K562 (cell line): ENCODE measurements at regions not wholly inside any gene's neighbourhood (a gene's known extent, or its start where the extent isn't known, plus 50 kb on each side); places are given as distances from the start of the nearest gene placed in this dataset.

Experiments
- BMI1 ChIP-seq: fragments of 150-350 bp; IDR thresholded peaks from 2 replicates; pipeline ENCODE4 v1.6.1; 2014; ENCODE audit warnings: low read length
- BRF1 ChIP-seq: IDR thresholded peaks from 3 replicates; pipeline ENCODE4 v1.6.1; 2011; ENCODE audit warnings: borderline replicate concordance, mild to moderate bottlenecking; ENCODE audit not compliant: insufficient read length; ENCODE audit errors: extremely low read depth
- DLX4 ChIP-seq: fragments of 250-450 bp; sonication (Bioruptor Pico); IDR thresholded peaks from 2 replicates; pipeline ENCODE4 v1.6.1; 2021; ENCODE audit warnings: mild to moderate bottlenecking
- MEF2D ChIP-seq: conservative IDR thresholded peaks from 2 replicates; pipeline ENCODE4 v1.6.1; 2016; ENCODE audit warnings: low read depth, missing genetic modification characterization, missing compliant biosample characterization
- PCBP1 ChIP-seq: fragments of 200-400 bp; formaldehyde crosslinking; IDR thresholded peaks from 2 replicates; pipeline ENCODE4 v1.6.1; 2018; ENCODE audit warnings: mild to moderate bottlenecking, low read depth, low read length; ENCODE audit not compliant: poor library complexity, severe bottlenecking
- POLR3A ChIP-seq: IDR thresholded peaks from 2 replicates; pipeline ENCODE4 v1.6.1; 2011; ENCODE audit warnings: borderline replicate concordance, mild to moderate bottlenecking, moderate library complexity; ENCODE audit not compliant: insufficient read length, insufficient read depth; ENCODE audit errors: extremely low read depth
- SMAD4 ChIP-seq: fragments of 250-450 bp; sonication (Bioruptor Pico); conservative IDR thresholded peaks from 2 replicates; pipeline ENCODE4 v1.8.0; 2021; ENCODE audit warnings: inconsistent platforms, mild to moderate bottlenecking, moderate library complexity
- YY1 ChIP-seq, 3 experiments: IDR thresholded peaks; 2 replicates each; pipeline ENCODE4 v1.6.1; 2011; ENCODE audit warnings: low read length in 2 of 3, mild to moderate bottlenecking in 2 of 3, moderate library complexity in 2 of 3, borderline replicate concordance in 1 of 3, control low read depth in 1 of 3, low read depth in 1 of 3; ENCODE audit not compliant: insufficient read depth in 3 of 3, insufficient replicate concordance in 2 of 3, control insufficient read depth in 1 of 3, insufficient read length in 1 of 3; ENCODE audit errors: extremely low read depth in 1 of 3
- ZBTB49 ChIP-seq: sonication (generic); formaldehyde crosslinking; IDR thresholded peaks from 2 replicates; pipeline ENCODE4 v1.8.0; 2022; ENCODE audit warnings: missing genetic modification reagents, mild to moderate bottlenecking, borderline replicate concordance
- ZNF23 ChIP-seq: fragments of 250-450 bp; sonication (Bioruptor Pico); IDR thresholded peaks from 2 replicates; pipeline ENCODE4 v1.4.0; 2020; ENCODE audit warnings: mild to moderate bottlenecking
- ZNF717 ChIP-seq: fragments of 250-450 bp; sonication (Bioruptor Pico); IDR thresholded peaks from 2 replicates; pipeline ENCODE4 v1.5.0; 2021
- ZNF778 ChIP-seq: fragments of 450-650 bp; formaldehyde crosslinking; IDR thresholded peaks from 2 replicates; pipeline ENCODE4 v1.4.0; 2020; ENCODE audit warnings: mild to moderate bottlenecking, moderate library complexity
- TF ChIP-seq, protein P1 (sequence below): fragments of 450-650 bp; IDR thresholded peaks from 2 replicates; pipeline ENCODE4 v1.6.1; 2017; ENCODE audit warnings: mild to moderate bottlenecking, moderate library complexity
- TF ChIP-seq, protein P2 (sequence below): sonication (generic); formaldehyde crosslinking; IDR thresholded peaks from 2 replicates; pipeline ENCODE4 v1.8.0; 2022; ENCODE audit warnings: missing genetic modification reagents, mild to moderate bottlenecking, moderate library complexity, borderline replicate concordance
- TF ChIP-seq, protein P3 (sequence below): sonication (generic); IDR thresholded peaks from 2 replicates; pipeline ENCODE4 v1.6.1; 2016
- TF ChIP-seq, protein P4 (sequence below), 2 experiments: IDR thresholded peaks; 2 replicates each; pipeline ENCODE4 v1.6.1; 2012; ENCODE audit warnings: improper control_type of control experiment in 2 of 2, low read depth in 2 of 2, low read length in 2 of 2, borderline replicate concordance in 1 of 2

- TF ChIP-seq ZBTB49 (CRISPR knock-in tag) (no peak), YY1 (IDR thresholded peaks at IDR 0.05; ENCODE audit: borderline replicate concordance in 1 of 3, control insufficient read depth in 1 of 3, extremely low read depth in 1 of 3, insufficient read depth in 3 of 3, insufficient read length in 1 of 3, insufficient replicate concordance in 2 of 3, low read depth in 1 of 3, low read length in 2 of 3) (peak in 1 of 3 experiments; percentile 68), ZNF778 (CRISPR knock-in tag) (no peak), PCBP1 (no peak), BRF1 (no peak), SMAD4 (CRISPR knock-in tag) (peak; percentile 84), DLX4 (CRISPR knock-in tag) (no peak), ZNF23 (CRISPR knock-in tag) (no peak), BMI1 (no peak), ZNF717 (CRISPR knock-in tag) (no peak), POLR3A (no peak), MEF2D (tag) (peak; percentile 79)
- TF ChIP-seq, protein P1, sequence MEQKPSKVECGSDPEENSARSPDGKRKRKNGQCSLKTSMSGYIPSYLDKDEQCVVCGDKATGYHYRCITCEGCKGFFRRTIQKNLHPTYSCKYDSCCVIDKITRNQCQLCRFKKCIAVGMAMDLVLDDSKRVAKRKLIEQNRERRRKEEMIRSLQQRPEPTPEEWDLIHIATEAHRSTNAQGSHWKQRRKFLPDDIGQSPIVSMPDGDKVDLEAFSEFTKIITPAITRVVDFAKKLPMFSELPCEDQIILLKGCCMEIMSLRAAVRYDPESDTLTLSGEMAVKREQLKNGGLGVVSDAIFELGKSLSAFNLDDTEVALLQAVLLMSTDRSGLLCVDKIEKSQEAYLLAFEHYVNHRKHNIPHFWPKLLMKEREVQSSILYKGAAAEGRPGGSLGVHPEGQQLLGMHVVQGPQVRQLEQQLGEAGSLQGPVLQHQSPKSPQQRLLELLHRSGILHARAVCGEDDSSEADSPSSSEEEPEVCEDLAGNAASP: no peak
- TF ChIP-seq, protein P2, sequence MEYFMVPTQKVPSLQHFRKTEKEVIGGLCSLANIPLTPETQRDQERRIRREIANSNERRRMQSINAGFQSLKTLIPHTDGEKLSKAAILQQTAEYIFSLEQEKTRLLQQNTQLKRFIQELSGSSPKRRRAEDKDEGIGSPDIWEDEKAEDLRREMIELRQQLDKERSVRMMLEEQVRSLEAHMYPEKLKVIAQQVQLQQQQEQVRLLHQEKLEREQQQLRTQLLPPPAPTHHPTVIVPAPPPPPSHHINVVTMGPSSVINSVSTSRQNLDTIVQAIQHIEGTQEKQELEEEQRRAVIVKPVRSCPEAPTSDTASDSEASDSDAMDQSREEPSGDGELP (CRISPR knock-in tag): peak; percentile 50; the same call in 1 of the 2 replicates
- TF ChIP-seq, protein P3, sequence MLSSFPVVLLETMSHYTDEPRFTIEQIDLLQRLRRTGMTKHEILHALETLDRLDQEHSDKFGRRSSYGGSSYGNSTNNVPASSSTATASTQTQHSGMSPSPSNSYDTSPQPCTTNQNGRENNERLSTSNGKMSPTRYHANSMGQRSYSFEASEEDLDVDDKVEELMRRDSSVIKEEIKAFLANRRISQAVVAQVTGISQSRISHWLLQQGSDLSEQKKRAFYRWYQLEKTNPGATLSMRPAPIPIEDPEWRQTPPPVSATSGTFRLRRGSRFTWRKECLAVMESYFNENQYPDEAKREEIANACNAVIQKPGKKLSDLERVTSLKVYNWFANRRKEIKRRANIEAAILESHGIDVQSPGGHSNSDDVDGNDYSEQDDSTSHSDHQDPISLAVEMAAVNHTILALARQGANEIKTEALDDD: peak; percentile 77
- TF ChIP-seq, protein P4, sequence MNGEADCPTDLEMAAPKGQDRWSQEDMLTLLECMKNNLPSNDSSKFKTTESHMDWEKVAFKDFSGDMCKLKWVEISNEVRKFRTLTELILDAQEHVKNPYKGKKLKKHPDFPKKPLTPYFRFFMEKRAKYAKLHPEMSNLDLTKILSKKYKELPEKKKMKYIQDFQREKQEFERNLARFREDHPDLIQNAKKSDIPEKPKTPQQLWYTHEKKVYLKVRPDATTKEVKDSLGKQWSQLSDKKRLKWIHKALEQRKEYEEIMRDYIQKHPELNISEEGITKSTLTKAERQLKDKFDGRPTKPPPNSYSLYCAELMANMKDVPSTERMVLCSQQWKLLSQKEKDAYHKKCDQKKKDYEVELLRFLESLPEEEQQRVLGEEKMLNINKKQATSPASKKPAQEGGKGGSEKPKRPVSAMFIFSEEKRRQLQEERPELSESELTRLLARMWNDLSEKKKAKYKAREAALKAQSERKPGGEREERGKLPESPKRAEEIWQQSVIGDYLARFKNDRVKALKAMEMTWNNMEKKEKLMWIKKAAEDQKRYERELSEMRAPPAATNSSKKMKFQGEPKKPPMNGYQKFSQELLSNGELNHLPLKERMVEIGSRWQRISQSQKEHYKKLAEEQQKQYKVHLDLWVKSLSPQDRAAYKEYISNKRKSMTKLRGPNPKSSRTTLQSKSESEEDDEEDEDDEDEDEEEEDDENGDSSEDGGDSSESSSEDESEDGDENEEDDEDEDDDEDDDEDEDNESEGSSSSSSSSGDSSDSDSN (IDR thresholded peaks at IDR 0.05; ENCODE audit: borderline replicate concordance in 1 of 2, low read depth in 2 of 2, low read length in 2 of 2): 0 out of 4 replicates have a peak, but pooled peaks of 1 of the 2 experiments have one; percentile 14
These were observed 327.9 kb downstream of the LPIN1 start (continued) for GRCh38 chr2:12074126-12074844.
